WTC11 (cell line): ENCODE measurements at regions not wholly inside any gene's neighbourhood (a gene's known extent, or its start where the extent isn't known, plus 50 kb on each side); places are given as distances from the start of the nearest gene placed in this dataset.

Experiments used
- ATAC-seq: fragments of 200-7000 bp; cut with Tn5 transposase; 2 replicates; pipeline ENCODE4 v1.10.0; 2021; ENCODE audit warnings: mild to moderate bottlenecking, moderate library complexity
- CTCF ChIA-PET: fragments of 300-600 bp; sonication (Branson Sonifier 250); formaldehyde crosslinking; loops from one replicate; lab custom pipeline; 2021; ENCODE audit warnings: antibody characterized with exemption; lab: Charles Lee
- POLR2A ChIA-PET: fragments of 350-600 bp; sonication (Branson Sonifier 250); formaldehyde crosslinking; loops from one replicate; lab custom pipeline; 2021; ENCODE audit warnings: antibody characterized with exemption; lab: Charles Lee
- DNase-seq: peaks from one replicate; pipeline ENCODE4 v3.0.0; 2021; ENCODE audit warnings: low spot score
- H3K27ac Mint-ChIP-seq: 2 replicates; pipeline ENCODE4 v1.8.0; 2021; ENCODE audit warnings: mixed read lengths
- H3K27me3 Mint-ChIP-seq: 2 replicates; pipeline ENCODE4 v1.8.0; 2021; ENCODE audit warnings: low read depth, mild to moderate bottlenecking, moderate library complexity, mixed read lengths
- H3K36me3 Mint-ChIP-seq: 2 replicates; pipeline ENCODE4 v1.8.0; 2021; ENCODE audit warnings: mixed read lengths
- H3K4me1 Mint-ChIP-seq: 2 replicates; pipeline ENCODE4 v1.8.0; 2022; ENCODE audit warnings: mixed read lengths
- H3K4me3 Mint-ChIP-seq: 2 replicates; pipeline ENCODE4 v1.8.0; 2021; ENCODE audit warnings: mild to moderate bottlenecking, moderate library complexity, mixed read lengths
- H3K9me3 Mint-ChIP-seq: 2 replicates; pipeline ENCODE4 v1.8.0; 2021; ENCODE audit warnings: mixed read lengths
- ARID4B ChIP-seq: sonication (generic); formaldehyde crosslinking; IDR thresholded peaks from 2 replicates; pipeline ENCODE4 v1.8.0; 2023; ENCODE audit warnings: missing genetic modification reagents, mild to moderate bottlenecking, borderline replicate concordance
- CREB1 ChIP-seq: sonication (generic); formaldehyde crosslinking; IDR thresholded peaks from 2 replicates; pipeline ENCODE4 v1.8.0; 2023; ENCODE audit warnings: mild to moderate bottlenecking, missing genetic modification reagents
- EMX1 ChIP-seq: fragments of 250-450 bp; sonication (Bioruptor Pico); IDR thresholded peaks from 2 replicates; pipeline ENCODE4 v1.8.0; 2021; ENCODE audit warnings: mild to moderate bottlenecking
- ESRRA ChIP-seq: sonication (generic); formaldehyde crosslinking; IDR thresholded peaks from 2 replicates; pipeline ENCODE4 v1.8.1; 2022; ENCODE audit warnings: mild to moderate bottlenecking, missing genetic modification reagents, borderline replicate concordance
- HMGXB4 ChIP-seq: sonication (generic); formaldehyde crosslinking; IDR thresholded peaks from 2 replicates; pipeline ENCODE4 v1.8.1; 2023; ENCODE audit warnings: mild to moderate bottlenecking, moderate library complexity, missing genetic modification reagents
- IRF2 ChIP-seq: sonication (generic); formaldehyde crosslinking; IDR thresholded peaks from 2 replicates; pipeline ENCODE4 v1.8.0; 2022; ENCODE audit warnings: low read depth, missing genetic modification reagents, borderline replicate concordance
- NFE2L1 ChIP-seq: sonication (generic); formaldehyde crosslinking; IDR thresholded peaks from 2 replicates; pipeline ENCODE4 v1.8.1; 2023; ENCODE audit warnings: missing genetic modification reagents
- NR1H2 ChIP-seq: sonication (generic); formaldehyde crosslinking; IDR thresholded peaks from 2 replicates; pipeline ENCODE4 v1.9.0; 2021; ENCODE audit warnings: mild to moderate bottlenecking, moderate library complexity, missing genetic modification reagents
- OVOL2 ChIP-seq: fragments of 250-450 bp; sonication (Bioruptor Pico); IDR thresholded peaks from 2 replicates; pipeline ENCODE4 v1.9.0; 2021; ENCODE audit warnings: mild to moderate bottlenecking, borderline replicate concordance
- PREB ChIP-seq: sonication (generic); formaldehyde crosslinking; IDR thresholded peaks from 2 replicates; pipeline ENCODE4 v1.8.1; 2022; ENCODE audit warnings: mild to moderate bottlenecking, missing genetic modification reagents, moderate library complexity, borderline replicate concordance
- RELA ChIP-seq: sonication (generic); formaldehyde crosslinking; IDR thresholded peaks from 2 replicates; pipeline ENCODE4 v1.8.1; 2022; ENCODE audit warnings: missing genetic modification reagents, mild to moderate bottlenecking, borderline replicate concordance
- SMAD4 ChIP-seq: sonication (generic); formaldehyde crosslinking; IDR thresholded peaks from 2 replicates; pipeline ENCODE4 v1.8.0; 2022; ENCODE audit warnings: mild to moderate bottlenecking, missing genetic modification reagents
- USF1 ChIP-seq: sonication (generic); formaldehyde crosslinking; IDR thresholded peaks from 2 replicates; pipeline ENCODE4 v1.8.0; 2022; ENCODE audit warnings: mild to moderate bottlenecking, missing genetic modification reagents
- ZBTB43 ChIP-seq: sonication (generic); formaldehyde crosslinking; IDR thresholded peaks from 2 replicates; pipeline ENCODE4 v1.8.1; 2023; ENCODE audit warnings: mild to moderate bottlenecking, missing genetic modification reagents
- ZNF232 ChIP-seq: sonication (generic); formaldehyde crosslinking; IDR thresholded peaks from 2 replicates; pipeline ENCODE4 v1.8.0; 2022; ENCODE audit warnings: mild to moderate bottlenecking, missing genetic modification reagents
- ZNF281 ChIP-seq: sonication (generic); formaldehyde crosslinking; IDR thresholded peaks from 2 replicates; pipeline ENCODE4 v1.8.0; 2023; ENCODE audit warnings: mild to moderate bottlenecking, missing genetic modification reagents
- ZNF425 ChIP-seq: fragments of 250-450 bp; sonication (Bioruptor Pico); conservative IDR thresholded peaks from 2 replicates; pipeline ENCODE4 v1.9.0; 2021; ENCODE audit warnings: mild to moderate bottlenecking

- no peak for TF ChIP-seq ZNF425
- TF ChIP-seq NR1H2 (CRISPR knock-in tag): no peak
- no peak for TF ChIP-seq HMGXB4 (CRISPR knock-in tag)
- no peak for TF ChIP-seq CREB1 (CRISPR knock-in tag)
- TF ChIP-seq ESRRA (CRISPR knock-in tag): no peak
- TF ChIP-seq IRF2: no peak
- TF ChIP-seq ZNF281 (CRISPR knock-in tag): no peak
Observed at GRCh38 chr2:228653884-228654283, 472.4 kb upstream of the SPHKAP start (continued).

- Mint-ChIP-seq H3K4me3 (no peak overlapping the region), H3K36me3 (no peaks in the 10 kb centered on the region), H3K9me3 (peaks cover 12% of the 10 kb centered on the region), H3K27me3 (no peaks in the 10 kb centered on the region), H3K4me1 (0 out of 2 replicates have a peak, but pooled peaks cover 4% of the 10 kb centered on the region), H3K27ac (no peak overlapping the region)
- ChIA-PET CTCF (no interaction called here), POLR2A (no interaction called here)
- TF ChIP-seq USF1 (no peak), EMX1 (CRISPR knock-in tag) (no peak), ZNF232 (CRISPR knock-in tag) (no peak), NFE2L1 (CRISPR knock-in tag) (no peak), PREB (CRISPR knock-in tag) (no peak), RELA (no peak)
- TF ChIP-seq, all 79 proteins: peak for 0
- no peak for ATAC-seq
- DNase-seq: no peak
Observed at GRCh38 chr2:228652366-228652765, 470.9 kb upstream of the SPHKAP start.

- ATAC-seq: no peak
- H3K27ac Mint-ChIP-seq: no peak overlapping the region
- DNase-seq: no peak
- H3K36me3 Mint-ChIP-seq: no peaks in the 10 kb centered on the region
- ChIA-PET CTCF (no interaction called here), POLR2A (no interaction called here)
- H3K9me3 Mint-ChIP-seq: peaks cover 12% of the 10 kb centered on the region
- no peaks in the 10 kb centered on the region for H3K27me3 Mint-ChIP-seq
- 0 out of 2 replicates have a peak, but pooled peaks cover 4% of the 10 kb centered on the region for H3K4me1 Mint-ChIP-seq
- H3K4me3 Mint-ChIP-seq: no peak overlapping the region
- no peak for TF ChIP-seq OVOL2 (CRISPR knock-in tag)
- no peak for TF ChIP-seq ZNF232 (CRISPR knock-in tag)
- no peak for TF ChIP-seq HMGXB4 (CRISPR knock-in tag)
- TF ChIP-seq ZBTB43 (CRISPR knock-in tag): no peak
- no peak for TF ChIP-seq ARID4B (CRISPR knock-in tag)
- TF ChIP-seq SMAD4 (CRISPR knock-in tag): no peak
Observed at GRCh38 chr2:228649876-228650275, 468.4 kb upstream of the SPHKAP start.
